Fibroblast of lung (primary cell): ENCODE measurements at regions not wholly inside any gene's neighbourhood (a gene's known extent, or its start where the extent isn't known, plus 50 kb on each side); places are given as distances from the start of the nearest gene placed in this dataset.

Source experiments
- EZH2 ChIP-seq: IDR thresholded peaks from 2 replicates; pipeline ENCODE4 v1.5.1; 2012; ENCODE audit warnings: low read length, control low read depth, mild to moderate bottlenecking; ENCODE audit errors: missing control alignments
- TF ChIP-seq, protein P1 (sequence below), 2 donors: IDR thresholded peaks in 1 of 2; conservative IDR thresholded peaks in 1 of 2; 1 replicate in 1 of 2; 2 replicates in 1 of 2; pipeline ENCODE4 v1.5.1; 2011 to 2012; ENCODE audit warnings: low read length in 2 of 2, control low read depth in 1 of 2, inconsistent platforms in 1 of 2, low read depth in 1 of 2, mild to moderate bottlenecking in 1 of 2

DNA sequence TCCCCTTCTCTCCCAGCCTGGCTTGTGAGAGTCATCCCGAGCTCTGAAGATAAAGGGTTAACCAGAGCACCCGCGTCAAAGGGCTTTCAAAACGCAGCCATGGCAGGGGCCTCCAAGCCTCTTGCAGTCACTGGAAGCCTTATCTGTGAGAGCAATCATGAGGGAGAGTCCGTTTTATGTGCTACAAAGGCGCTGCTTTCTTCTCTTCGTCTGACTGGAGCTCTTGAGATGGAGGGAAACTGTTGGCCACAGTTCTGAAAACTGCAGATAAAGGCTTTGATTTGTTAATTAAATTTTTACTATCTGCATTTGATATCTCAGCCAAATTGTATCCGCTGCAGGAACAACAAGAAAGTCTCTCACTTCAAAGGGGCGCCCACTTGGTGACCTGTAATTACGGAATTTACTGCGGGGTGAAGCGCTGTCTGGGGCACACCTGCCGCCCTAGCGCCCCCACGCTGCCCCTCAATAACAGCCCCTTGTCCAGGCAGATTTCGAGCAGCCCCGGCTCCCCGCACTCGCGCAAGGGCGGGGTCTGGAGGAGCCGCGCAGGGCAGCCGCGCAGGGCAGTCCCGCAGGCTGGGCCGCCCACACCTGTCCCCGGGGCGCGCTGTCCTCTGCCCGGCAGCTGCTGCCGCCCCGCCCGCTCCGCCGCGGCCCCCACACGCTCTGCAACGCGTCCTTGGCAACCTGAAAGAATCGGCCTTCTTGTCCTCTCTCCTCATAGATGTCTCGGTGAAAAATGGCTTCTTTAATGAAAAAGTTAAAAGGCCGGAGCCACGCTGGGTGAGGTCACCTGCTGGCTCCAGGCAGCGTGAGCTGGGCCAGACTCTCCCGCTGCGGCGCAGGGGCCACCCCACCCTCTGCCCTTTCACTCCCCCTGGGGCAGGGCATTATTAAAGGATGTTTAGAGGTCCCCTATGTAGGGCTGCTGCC, 217.9 kb downstream of the VAPA start:
- TF ChIP-seq, protein P1, sequence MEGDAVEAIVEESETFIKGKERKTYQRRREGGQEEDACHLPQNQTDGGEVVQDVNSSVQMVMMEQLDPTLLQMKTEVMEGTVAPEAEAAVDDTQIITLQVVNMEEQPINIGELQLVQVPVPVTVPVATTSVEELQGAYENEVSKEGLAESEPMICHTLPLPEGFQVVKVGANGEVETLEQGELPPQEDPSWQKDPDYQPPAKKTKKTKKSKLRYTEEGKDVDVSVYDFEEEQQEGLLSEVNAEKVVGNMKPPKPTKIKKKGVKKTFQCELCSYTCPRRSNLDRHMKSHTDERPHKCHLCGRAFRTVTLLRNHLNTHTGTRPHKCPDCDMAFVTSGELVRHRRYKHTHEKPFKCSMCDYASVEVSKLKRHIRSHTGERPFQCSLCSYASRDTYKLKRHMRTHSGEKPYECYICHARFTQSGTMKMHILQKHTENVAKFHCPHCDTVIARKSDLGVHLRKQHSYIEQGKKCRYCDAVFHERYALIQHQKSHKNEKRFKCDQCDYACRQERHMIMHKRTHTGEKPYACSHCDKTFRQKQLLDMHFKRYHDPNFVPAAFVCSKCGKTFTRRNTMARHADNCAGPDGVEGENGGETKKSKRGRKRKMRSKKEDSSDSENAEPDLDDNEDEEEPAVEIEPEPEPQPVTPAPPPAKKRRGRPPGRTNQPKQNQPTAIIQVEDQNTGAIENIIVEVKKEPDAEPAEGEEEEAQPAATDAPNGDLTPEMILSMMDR (conservative IDR thresholded peaks at IDR 0.05 in 1 of 2, IDR thresholded peaks at IDR 0.05 in 1 of 2; ENCODE audit: low read depth in 1 of 2, low read length in 2 of 2) = no peak
- TF ChIP-seq EZH2 = no peak
